Mesodermal cell (in vitro differentiated cells): ENCODE measurements at regions not wholly inside any gene's neighbourhood (a gene's known extent, or its start where the extent isn't known, plus 50 kb on each side); places are given as distances from the start of the nearest gene placed in this dataset.

Source experiments
- H3K27ac ChIP-seq: 2 replicates; pipeline ENCODE4 v1.7.0; 2013; ENCODE audit warnings: mild to moderate bottlenecking, low read depth, low read length, moderate library complexity; ENCODE audit not compliant: severe bottlenecking
- H3K36me3 ChIP-seq: 2 replicates; pipeline ENCODE4 v1.7.1; 2013; ENCODE audit warnings: mild to moderate bottlenecking, low read length, moderate library complexity; ENCODE audit not compliant: control insufficient read depth, insufficient read depth
- H3K4me1 ChIP-seq: one replicate; pipeline ENCODE4 v1.7.1; 2013; ENCODE audit warnings: mild to moderate bottlenecking, low read length; ENCODE audit not compliant: insufficient read depth, control insufficient read depth, poor library complexity, severe bottlenecking
- H3K4me3 ChIP-seq: 2 replicates; pipeline ENCODE4 v1.7.0; 2013; ENCODE audit warnings: low read length, control low read depth, mild to moderate bottlenecking; ENCODE audit not compliant: insufficient read depth, poor library complexity, severe bottlenecking; ENCODE audit errors: extremely low read depth
- H3K9me3 ChIP-seq: 2 replicates; pipeline ENCODE4 v1.7.1; 2013; ENCODE audit warnings: mild to moderate bottlenecking, low read length, moderate library complexity; ENCODE audit not compliant: control insufficient read depth
- WGBS, 2 experiments: methylation state at CpG; one replicate each; pipeline ENCODE4 v1.1.5; 2013; ENCODE audit warnings: missing lambda C conversion rate in 2 of 2; ENCODE audit not compliant: insufficient coverage in 2 of 2; 5-methylcytosine and 5-hydroxymethylcytosine counted together

DNA sequence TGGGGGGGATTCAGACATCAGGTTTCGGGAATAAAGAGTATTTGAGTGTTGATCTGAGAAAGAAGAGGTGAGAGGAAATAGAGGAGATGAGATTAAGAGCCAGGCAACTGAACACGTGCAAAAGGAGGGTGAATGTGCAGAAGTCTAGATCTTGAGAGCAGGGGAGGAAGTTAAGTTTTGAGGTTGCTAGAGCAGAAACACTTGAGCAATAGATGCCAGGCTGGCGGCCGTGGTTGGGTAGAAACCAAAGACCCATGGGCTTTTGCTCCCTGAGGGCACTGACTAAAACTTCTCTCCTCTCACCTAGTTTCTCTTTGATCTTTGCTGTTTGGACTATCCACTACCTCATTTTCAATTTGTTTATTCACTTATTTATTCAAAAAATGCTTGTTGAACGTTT lies 116.0 kb downstream of the CDC42EP3 start:
- Histone ChIP-seq H3K27ac (no peak overlapping the region), H3K4me3 (no peak overlapping the region), H3K36me3 (no peaks in the 10 kb centered on the region), H3K4me1 (no peaks in the 10 kb centered on the region), H3K9me3 (no peaks in the 10 kb centered on the region)
- 97 to 98% methylated on average over 4 of the region's 5 CpGs for WGBS, 2 experiments

DNA sequence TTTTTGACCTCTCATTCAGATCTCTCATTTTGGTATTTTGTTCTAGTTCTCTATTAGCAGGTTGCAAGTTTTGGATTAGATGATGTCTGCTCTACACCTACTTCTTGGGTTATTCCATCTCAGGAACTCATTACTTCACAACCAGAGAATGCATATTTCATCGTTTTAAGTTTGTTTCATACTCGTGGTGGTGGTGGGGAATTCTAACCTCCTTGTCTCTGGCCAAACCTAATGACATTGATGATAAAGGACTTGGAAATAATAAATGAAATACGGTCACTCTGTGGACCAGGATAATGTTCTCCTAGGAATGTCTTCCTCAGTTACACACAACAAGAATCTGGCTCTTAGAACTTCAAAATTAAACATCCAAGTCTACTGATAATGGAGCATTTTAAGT lies 115.2 kb downstream of the CDC42EP3 start:
- Histone ChIP-seq H3K9me3 (no peaks in the 10 kb centered on the region), H3K27ac (no peak overlapping the region), H3K4me3 (no peak overlapping the region), H3K36me3 (no peaks in the 10 kb centered on the region), H3K4me1 (peaks cover 6% of the 10 kb centered on the region)
- WGBS, 2 experiments = no CpG with 5 or more reads among the region's 3 CpGs

DNA sequence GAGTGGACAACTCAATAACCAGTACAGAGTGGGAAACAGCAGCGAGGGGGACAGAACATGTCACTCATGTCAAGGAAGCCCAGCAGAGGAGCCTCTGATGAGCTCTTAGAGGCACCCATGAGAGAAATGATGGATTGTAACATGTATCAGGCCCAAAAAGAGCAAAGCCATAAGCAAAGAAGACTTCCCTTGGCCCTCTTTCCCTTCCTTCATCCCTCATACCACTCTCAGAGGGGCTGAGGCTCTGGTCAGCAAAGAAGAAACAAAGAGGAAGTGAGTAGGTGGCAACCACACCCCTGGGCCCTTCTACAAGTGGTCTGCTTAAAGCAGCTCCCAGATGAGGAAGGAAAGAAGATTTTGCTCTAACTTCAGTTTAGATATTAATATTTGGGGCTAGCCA lies 112.8 kb downstream of the CDC42EP3 start:
- no peak overlapping the region for H3K27ac ChIP-seq
- H3K4me3 ChIP-seq = no peak overlapping the region
- peaks cover 24% of the 10 kb centered on the region for H3K4me1 ChIP-seq
- WGBS, 2 experiments = 86% methylated on average over 1 of the region's 1 CpG; no CpG with 5 or more reads in 1 of the 2 experiments
- no peaks in the 10 kb centered on the region for H3K9me3 ChIP-seq
- no peaks in the 10 kb centered on the region for H3K36me3 ChIP-seq

DNA sequence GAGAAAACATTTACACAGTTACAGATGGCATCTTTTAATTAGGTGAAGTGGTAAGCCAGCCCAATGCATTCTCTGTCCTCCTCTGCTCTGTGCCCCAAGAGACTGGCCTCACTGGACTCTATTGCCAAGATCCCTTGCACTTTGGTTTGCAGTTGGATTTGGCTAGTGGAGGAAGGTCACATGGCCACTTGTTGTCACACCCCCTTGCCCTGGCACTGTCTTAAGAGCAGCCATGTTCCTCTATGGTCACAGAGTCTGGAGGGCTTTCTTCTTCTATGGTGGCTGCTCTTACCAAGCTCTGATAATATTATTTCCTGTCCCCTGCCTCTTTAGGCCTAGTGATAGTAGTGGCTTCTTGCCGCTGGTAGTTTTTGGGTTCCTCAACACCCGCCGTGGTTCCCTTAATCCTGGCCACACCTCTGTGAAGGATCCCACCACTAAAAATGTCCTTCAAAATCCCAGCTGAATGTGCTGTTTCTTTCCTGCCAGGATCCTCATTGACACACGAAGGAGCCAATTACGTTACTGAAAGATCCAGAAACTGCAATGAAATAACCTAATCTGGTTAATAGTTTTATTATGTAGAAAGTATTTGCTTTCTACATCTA lies 111.1 kb downstream of the CDC42EP3 start:
- Histone ChIP-seq H3K9me3 (no peaks in the 10 kb centered on the region), H3K36me3 (no peaks in the 10 kb centered on the region), H3K4me3 (no peak overlapping the region), H3K27ac (no peak overlapping the region), H3K4me1 (peaks cover 33% of the 10 kb centered on the region)
- WGBS, 2 experiments = 100% methylated on average over 2 to 3 of the region's 5 CpGs

DNA sequence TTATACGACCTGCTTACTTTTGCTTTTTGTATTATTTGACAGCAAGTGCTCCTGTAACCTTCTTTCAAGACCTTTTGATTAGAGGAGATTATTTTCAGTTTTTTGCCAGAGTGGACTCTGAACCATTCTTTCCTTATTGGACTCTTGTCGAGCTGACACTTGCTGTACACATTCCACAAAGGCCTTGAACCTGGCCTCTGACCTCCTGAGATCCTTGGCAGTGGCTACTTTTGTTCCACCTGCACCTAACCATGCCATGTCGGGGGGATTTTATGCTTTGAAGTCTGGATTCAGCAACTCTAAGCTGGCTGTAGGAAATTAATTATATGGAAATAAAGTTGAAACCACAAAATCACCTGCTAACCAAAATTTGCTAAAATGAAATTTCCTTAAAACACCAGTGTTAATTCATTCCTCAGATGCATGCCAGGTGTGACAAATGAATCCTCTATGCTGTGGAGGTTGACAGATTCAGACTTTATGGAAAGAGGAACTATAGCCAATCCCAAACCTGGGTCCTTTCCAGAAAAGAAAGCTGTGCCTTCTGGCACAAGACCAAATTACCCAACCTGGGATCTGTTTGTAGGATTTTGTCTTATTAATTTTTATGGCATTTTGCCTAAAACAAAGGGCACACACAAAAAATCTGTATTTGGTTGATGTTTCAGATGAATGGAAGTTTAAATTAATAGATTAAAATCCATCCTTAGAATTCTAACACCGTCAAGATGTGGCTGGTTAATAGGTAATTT lies 110.4 kb downstream of the CDC42EP3 start:
- H3K4me1 ChIP-seq = peaks cover 33% of the 10 kb centered on the region
- H3K36me3 ChIP-seq = no peaks in the 10 kb centered on the region
- H3K4me3 ChIP-seq = no peak overlapping the region
- H3K27ac ChIP-seq = peak overlapping the region; percentile 96
- 86 to 100% methylated on average over 1 of the region's 4 CpGs for WGBS, 2 experiments
- peaks cover under 1% of the 10 kb centered on the region for H3K9me3 ChIP-seq

DNA sequence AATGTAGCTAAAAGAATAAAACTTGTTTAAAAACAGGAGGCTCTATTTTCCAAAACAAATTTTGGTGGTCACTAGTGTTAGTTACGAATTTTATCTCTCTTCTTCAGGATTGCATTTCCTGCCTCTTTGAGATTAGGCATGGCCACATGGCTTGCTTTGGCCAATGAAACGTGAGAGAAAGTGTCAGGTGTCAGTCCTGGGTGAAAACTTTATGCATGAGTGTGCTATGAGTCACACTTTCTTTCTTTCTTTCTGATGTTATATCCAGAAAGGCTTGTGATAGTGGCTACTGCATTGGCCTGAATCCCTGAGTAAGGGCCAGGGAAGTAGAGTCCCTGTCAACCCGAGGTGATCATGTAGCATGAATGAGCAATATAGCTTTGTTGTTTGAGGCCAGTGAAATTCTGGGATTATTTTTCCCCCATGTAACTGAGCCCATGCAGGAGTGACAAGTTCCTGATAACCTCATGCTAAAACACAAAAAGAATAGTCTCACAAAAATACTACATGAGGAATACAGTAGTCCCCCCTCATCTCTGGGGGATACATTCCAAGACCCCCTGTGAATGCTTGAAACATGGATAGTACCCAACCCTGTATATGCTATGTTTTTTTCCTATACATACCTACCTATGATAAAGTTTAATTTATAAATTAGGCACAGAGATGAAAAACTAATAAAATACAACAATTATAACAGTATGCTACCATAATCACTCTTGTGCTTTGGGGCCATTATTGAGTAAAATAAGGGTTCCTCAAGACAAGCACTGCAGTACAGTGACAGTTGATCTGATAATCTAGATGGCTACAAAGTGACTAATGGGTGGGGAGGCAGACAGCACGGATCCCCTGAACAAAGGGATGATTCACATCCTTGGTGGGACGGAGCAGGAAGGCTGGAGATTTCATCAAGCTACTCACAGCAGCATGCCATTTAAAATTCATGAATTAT lies 109.5 kb downstream of the CDC42EP3 start:
- H3K4me3 ChIP-seq = no peak overlapping the region
- 76 to 77% methylated on average over 2 to 4 of the region's 5 CpGs for WGBS, 2 experiments
- H3K36me3 ChIP-seq = no peaks in the 10 kb centered on the region
- peaks cover 9% of the 10 kb centered on the region for H3K9me3 ChIP-seq
- peaks cover 33% of the 10 kb centered on the region for H3K4me1 ChIP-seq
- H3K27ac ChIP-seq = peak overlapping the region; percentile 96

DNA sequence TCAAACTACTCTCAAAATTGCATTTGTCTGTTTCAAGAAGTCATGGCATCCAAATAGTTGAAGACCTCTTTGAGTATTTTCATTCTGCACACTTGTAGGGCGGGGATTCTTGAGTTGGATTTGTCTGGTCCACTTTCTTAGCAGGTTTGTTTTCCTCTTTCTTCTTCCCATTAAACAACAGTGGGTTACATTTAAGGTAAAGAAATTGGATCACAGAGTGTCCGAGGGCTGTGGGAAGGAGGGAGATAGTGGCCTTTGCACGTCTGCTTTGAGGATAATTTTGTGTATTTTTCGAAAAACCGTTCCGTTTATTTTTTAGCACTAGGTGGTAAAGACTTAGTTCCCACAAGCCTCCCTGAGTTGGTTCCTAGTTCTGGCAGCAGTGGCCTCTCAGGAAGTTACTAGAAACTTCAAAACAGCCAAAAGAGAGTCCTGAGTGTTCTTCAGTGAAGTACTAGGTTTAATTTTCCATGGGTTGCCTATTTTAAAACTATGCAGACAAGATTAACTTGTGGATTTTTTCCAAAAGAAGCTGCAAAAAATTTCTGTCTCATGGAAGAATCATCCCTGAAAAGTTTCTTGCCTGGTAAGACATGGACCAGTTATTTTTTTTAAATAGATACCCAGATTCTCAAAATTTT lies 107.9 kb downstream of the CDC42EP3 start:
- Histone ChIP-seq H3K4me1 (peaks cover 33% of the 10 kb centered on the region), H3K27ac (peak overlapping the region; percentile 4), H3K4me3 (no peak overlapping the region), H3K36me3 (no peaks in the 10 kb centered on the region), H3K9me3 (peaks cover 23% of the 10 kb centered on the region)
- 83 to 92% methylated on average over 5 to 6 of the region's 6 CpGs for WGBS, 2 experiments

DNA sequence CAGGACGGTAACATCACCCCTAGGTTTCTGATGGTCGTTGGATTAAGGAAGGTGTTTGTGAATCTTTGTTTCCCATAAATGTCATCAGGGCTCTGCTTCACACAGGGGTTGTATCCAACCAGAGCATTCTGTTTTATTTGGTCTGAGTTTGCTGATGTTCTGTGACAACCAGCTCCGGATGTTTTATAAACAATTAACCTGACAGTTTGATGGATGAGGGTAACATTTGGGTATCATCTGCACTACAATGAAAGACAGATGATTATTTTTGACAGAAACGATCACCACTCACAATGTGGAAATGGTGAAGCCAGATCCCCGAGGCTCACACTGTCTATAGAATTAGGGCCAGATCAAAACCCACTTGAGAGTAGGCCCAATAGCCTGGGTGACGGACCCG lies 107.1 kb downstream of the CDC42EP3 start:
- Histone ChIP-seq H3K4me3 (no peak overlapping the region), H3K4me1 (peaks cover 39% of the 10 kb centered on the region), H3K27ac (peak overlapping the region; percentile 41), H3K9me3 (peaks cover 25% of the 10 kb centered on the region), H3K36me3 (no peaks in the 10 kb centered on the region)
- 90 to 92% methylated on average over 5 to 6 of the region's 7 CpGs for WGBS, 2 experiments

DNA sequence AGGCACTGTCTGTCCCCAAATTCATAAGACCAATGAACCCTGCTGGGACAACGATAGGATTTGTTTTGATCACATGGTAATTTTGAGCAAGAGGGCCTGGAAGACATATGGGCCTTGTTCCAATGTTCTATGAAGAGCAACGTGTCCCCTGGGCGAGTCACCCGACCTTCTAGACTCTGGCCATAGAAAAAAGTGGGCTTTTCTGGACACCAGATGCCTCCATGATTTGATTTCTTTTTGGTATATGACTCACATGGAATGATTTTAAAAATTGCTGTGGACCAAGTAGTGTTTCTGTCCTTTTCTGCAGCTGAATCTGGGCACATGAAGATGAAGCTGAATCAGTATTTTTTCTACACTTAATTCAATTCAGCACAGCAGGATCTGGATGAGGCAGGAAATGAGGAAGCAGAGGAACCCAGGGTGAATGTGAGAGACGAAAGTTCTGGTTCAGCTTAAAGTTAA lies 104.9 kb downstream of the CDC42EP3 start:
- Histone ChIP-seq H3K27ac (no peak overlapping the region), H3K9me3 (peaks cover 25% of the 10 kb centered on the region), H3K36me3 (no peaks in the 10 kb centered on the region), H3K4me1 (peaks cover 46% of the 10 kb centered on the region), H3K4me3 (no peak overlapping the region)
- WGBS, 2 experiments = 89 to 90% methylated on average over 5 of the region's 5 CpGs

DNA sequence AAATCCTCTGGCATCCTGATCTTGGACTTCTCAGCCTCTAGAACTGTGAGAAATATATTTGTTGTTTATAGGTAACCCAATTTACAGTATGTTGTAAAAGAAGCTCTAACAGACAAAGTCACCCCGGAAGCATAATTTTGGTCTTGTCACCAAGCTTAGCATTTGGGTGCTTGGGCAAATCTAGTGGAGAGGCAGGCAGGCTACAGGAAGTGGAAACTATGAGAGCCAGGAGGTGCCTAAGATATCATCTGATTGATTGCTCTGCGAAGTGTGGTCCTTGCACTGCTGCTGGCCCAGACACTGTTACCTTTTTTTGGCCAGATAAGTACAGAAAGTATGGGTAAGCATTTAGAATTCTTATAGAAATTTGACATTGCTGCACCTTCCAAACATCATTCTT lies 102.9 kb downstream of the CDC42EP3 start:
- Histone ChIP-seq H3K36me3 (no peaks in the 10 kb centered on the region), H3K9me3 (peaks cover 25% of the 10 kb centered on the region), H3K4me1 (peaks cover 33% of the 10 kb centered on the region), H3K4me3 (no peak overlapping the region), H3K27ac (no peak overlapping the region)
- 92 to 100% methylated on average over 1 to 2 of the region's 2 CpGs for WGBS, 2 experiments
